H1 (cell line): ENCODE measurements at regions not wholly inside any gene's neighbourhood (a gene's known extent, or its start where the extent isn't known, plus 50 kb on each side); places are given as distances from the start of the nearest gene placed in this dataset.

Source experiments
- CHD2 ChIP-seq: IDR thresholded peaks from 2 replicates; pipeline ENCODE4 v1.6.1; 2012; ENCODE audit warnings: low read length, improper control_type of control experiment
- EZH2 ChIP-seq: fragments of 200-600 bp; sonication (generic); IDR thresholded peaks from 2 replicates; pipeline ENCODE4 v1.7.1; 2012; ENCODE audit warnings: low read depth, mild to moderate bottlenecking, moderate library complexity, low read length, inconsistent platforms; ENCODE audit not compliant: severe bottlenecking
- GABPA ChIP-seq: IDR thresholded peaks from 2 replicates; pipeline ENCODE4 v1.6.1; 2011; ENCODE audit warnings: mild to moderate bottlenecking, low read length, moderate library complexity, borderline replicate concordance; ENCODE audit not compliant: insufficient read depth
- JUND ChIP-seq: IDR thresholded peaks from 2 replicates; pipeline ENCODE4 v1.6.1; 2011; ENCODE audit warnings: mild to moderate bottlenecking, improper control_type of control experiment, low read length
- MAFK ChIP-seq: IDR thresholded peaks from 2 replicates; pipeline ENCODE4 v1.6.1; 2012; ENCODE audit warnings: low read depth, mild to moderate bottlenecking, improper control_type of control experiment, low read length
- PHF8 ChIP-seq: fragments of 200-600 bp; sonication (generic); conservative IDR thresholded peaks from 2 replicates; pipeline ENCODE4 v1.7.1; 2012; ENCODE audit warnings: low read depth, mild to moderate bottlenecking, inconsistent platforms, low read length, moderate library complexity
- POLR2A ChIP-seq, 2 experiments: IDR thresholded peaks; 1 replicate in 1 of 2; 2 replicates in 1 of 2; pipeline ENCODE4 v1.6.1; 2011; ENCODE audit warnings: low read depth in 2 of 2, low read length in 2 of 2, mild to moderate bottlenecking in 2 of 2; ENCODE audit errors: control extremely low read depth in 1 of 2
- POLR2AphosphoS5 ChIP-seq: IDR thresholded peaks from 2 replicates; pipeline ENCODE4 v1.6.1; 2011; ENCODE audit warnings: low read depth, low read length
- RNF2 ChIP-seq: fragments of 200-900, 300-1000 bp; sonication (generic); IDR thresholded peaks from 2 replicates; pipeline ENCODE4 v1.7.1; 2016; ENCODE audit warnings: borderline replicate concordance, low read depth, mild to moderate bottlenecking, antibody characterized with exemption, low read length; ENCODE audit not compliant: poor library complexity, severe bottlenecking; ENCODE audit errors: missing control alignments
- SIX5 ChIP-seq: IDR thresholded peaks from 2 replicates; pipeline ENCODE4 v1.6.1; 2011; ENCODE audit warnings: mild to moderate bottlenecking, low read depth, low read length
- SUZ12 ChIP-seq: fragments of 200-600 bp; sonication (generic); IDR thresholded peaks from 2 replicates; pipeline ENCODE4 v1.6.1; 2012; ENCODE audit warnings: mild to moderate bottlenecking, inconsistent platforms, low read length, moderate library complexity, mixed read lengths
- TAF1 ChIP-seq: IDR thresholded peaks from 2 replicates; pipeline ENCODE4 v1.6.1; 2011; ENCODE audit warnings: mild to moderate bottlenecking, low read depth, low read length
- TCF12 ChIP-seq: IDR thresholded peaks from 2 replicates; pipeline ENCODE4 v1.6.1; 2011; ENCODE audit warnings: low read depth, mild to moderate bottlenecking, low read length
- TF ChIP-seq, protein P1 (sequence below), 3 experiments: IDR thresholded peaks; 1 replicate in 2 of 3; 2 replicates in 1 of 3; pipeline versions ENCODE4 v1.5.1 to v1.6.1; 2011; ENCODE audit warnings: low read length in 3 of 3, mild to moderate bottlenecking in 3 of 3, inconsistent platforms in 2 of 3, low read depth in 1 of 3, moderate library complexity in 1 of 3; ENCODE audit not compliant: insufficient read depth in 1 of 3; ENCODE audit errors: control extremely low read depth in 1 of 3

DNA sequence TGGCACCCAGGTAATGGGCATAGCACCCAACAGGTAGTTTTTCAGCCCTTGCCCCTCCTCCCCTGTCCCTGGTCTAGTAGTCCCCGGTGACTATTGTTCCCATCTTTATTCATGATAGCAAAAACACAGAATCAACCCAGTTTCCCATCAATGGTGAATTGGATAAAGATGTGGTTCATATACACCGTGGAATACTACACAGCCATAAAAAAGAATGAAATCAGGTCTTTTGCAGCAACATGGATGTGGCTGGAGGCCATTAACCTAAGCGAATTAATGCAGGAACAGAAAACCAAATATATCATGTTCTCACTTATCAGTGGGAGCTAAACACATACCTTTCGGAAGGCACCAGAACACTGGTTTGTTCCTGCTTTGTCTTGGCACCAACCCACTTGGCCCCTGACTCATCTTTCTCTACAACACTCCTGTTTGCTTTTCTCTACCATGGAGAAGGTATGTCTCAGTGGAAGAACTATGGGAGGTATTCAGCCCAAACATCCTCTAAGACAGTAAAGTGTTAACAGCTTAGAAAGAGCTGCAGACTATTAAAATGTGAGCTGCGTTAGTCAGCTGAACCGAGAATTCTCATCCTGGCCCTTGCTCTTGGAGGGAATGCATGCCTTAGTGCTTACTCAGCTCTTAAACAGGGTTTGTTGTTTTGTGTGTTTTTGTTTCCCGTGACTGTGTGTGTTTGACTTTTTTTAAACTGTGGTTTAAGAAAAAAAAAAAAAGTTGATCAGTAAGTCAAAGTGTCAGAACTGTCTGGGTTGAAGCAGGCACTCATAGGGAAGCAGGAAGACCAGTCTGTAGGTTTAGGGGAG lies 203.0 kb downstream of the TOMM20 start:
- TF ChIP-seq, protein P1, sequence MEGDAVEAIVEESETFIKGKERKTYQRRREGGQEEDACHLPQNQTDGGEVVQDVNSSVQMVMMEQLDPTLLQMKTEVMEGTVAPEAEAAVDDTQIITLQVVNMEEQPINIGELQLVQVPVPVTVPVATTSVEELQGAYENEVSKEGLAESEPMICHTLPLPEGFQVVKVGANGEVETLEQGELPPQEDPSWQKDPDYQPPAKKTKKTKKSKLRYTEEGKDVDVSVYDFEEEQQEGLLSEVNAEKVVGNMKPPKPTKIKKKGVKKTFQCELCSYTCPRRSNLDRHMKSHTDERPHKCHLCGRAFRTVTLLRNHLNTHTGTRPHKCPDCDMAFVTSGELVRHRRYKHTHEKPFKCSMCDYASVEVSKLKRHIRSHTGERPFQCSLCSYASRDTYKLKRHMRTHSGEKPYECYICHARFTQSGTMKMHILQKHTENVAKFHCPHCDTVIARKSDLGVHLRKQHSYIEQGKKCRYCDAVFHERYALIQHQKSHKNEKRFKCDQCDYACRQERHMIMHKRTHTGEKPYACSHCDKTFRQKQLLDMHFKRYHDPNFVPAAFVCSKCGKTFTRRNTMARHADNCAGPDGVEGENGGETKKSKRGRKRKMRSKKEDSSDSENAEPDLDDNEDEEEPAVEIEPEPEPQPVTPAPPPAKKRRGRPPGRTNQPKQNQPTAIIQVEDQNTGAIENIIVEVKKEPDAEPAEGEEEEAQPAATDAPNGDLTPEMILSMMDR (IDR thresholded peaks at IDR 0.05; ENCODE audit: control extremely low read depth in 1 of 3, insufficient read depth in 1 of 3, low read depth in 1 of 3, low read length in 3 of 3): no peak
- TF ChIP-seq RNF2: no peak
- no peak for TF ChIP-seq SIX5
- TF ChIP-seq PHF8: no peak
- TF ChIP-seq POLR2A (IDR thresholded peaks at IDR 0.05; ENCODE audit: control extremely low read depth in 1 of 2, low read depth in 2 of 2, low read length in 2 of 2): no peak
- TF ChIP-seq TCF12: no peak
- no peak for TF ChIP-seq GABPA
- no peak for TF ChIP-seq TAF1
- TF ChIP-seq MAFK: peak; percentile 40; the same call in 1 of the 2 replicates
- TF ChIP-seq JUND: no peak
- TF ChIP-seq CHD2: no peak
- TF ChIP-seq SUZ12: no peak
- no peak for TF ChIP-seq EZH2
- TF ChIP-seq POLR2AphosphoS5: no peak
